Neural cell (in vitro differentiated cells): ENCODE measurements at regions not wholly inside any gene's neighbourhood (a gene's known extent, or its start where the extent isn't known, plus 50 kb on each side); places are given as distances from the start of the nearest gene placed in this dataset.

Source experiments
- CTCF ChIP-seq: fragments of 450-650 bp; IDR thresholded peaks from 2 replicates; pipeline ENCODE4 v1.5.1; 2014; ENCODE audit warnings: antibody characterized with exemption, mild to moderate bottlenecking, moderate library complexity; ENCODE audit not compliant: poor library complexity, severe bottlenecking
- EP300 ChIP-seq: fragments of 450-650 bp; conservative IDR thresholded peaks from 2 replicates; pipeline ENCODE4 v1.6.1; 2014; ENCODE audit warnings: antibody characterized with exemption, mild to moderate bottlenecking, moderate library complexity; ENCODE audit not compliant: poor library complexity, severe bottlenecking
- EZH2 ChIP-seq: fragments of 200-600, 300-800 bp; shearing (Covaris generic), sonication (generic); IDR thresholded peaks from 2 replicates; pipeline ENCODE4 v1.6.1; 2014; ENCODE audit warnings: antibody characterized with exemption, low read length, borderline replicate concordance, mild to moderate bottlenecking; ENCODE audit not compliant: insufficient read depth, poor library complexity, severe bottlenecking
- MXI1 ChIP-seq: fragments of 450-650 bp; conservative IDR thresholded peaks from 2 replicates; pipeline ENCODE4 v1.6.1; 2014; ENCODE audit warnings: antibody characterized with exemption, mild to moderate bottlenecking; ENCODE audit not compliant: poor library complexity, severe bottlenecking
- POLR2AphosphoS5 ChIP-seq: IDR thresholded peaks from 2 replicates; pipeline ENCODE4 v1.6.1; 2012
- RAD21 ChIP-seq: fragments of 450-650 bp; conservative IDR thresholded peaks from 2 replicates; pipeline ENCODE4 v1.6.1; 2014; ENCODE audit warnings: antibody characterized with exemption, mild to moderate bottlenecking, moderate library complexity
- REST ChIP-seq: IDR thresholded peaks from 2 replicates; pipeline ENCODE4 v1.6.1; 2012; ENCODE audit warnings: borderline replicate concordance
- TAF1 ChIP-seq: IDR thresholded peaks from 2 replicates; pipeline ENCODE4 v1.6.1; 2012; ENCODE audit warnings: low read depth

- TF ChIP-seq MXI1 (no peak), CTCF (no peak), POLR2AphosphoS5 (no peak), EZH2 (no peak), RAD21 (no peak), EP300 (no peak), TAF1 (no peak), REST (no peak)
Observed at GRCh38 chr6:6808915-6809314, 220.4 kb downstream of the LY86 start.
